GM12864 (cell line): ENCODE measurements at regions not wholly inside any gene's neighbourhood (a gene's known extent, or its start where the extent isn't known, plus 50 kb on each side); places are given as distances from the start of the nearest gene placed in this dataset.

ENCODE experiments used
- DNase-seq: peaks from one replicate; pipeline ENCODE4 v3.0.0-alpha.2; 2011; ENCODE audit warnings: low read depth
- H3K4me3 ChIP-seq: 2 replicates; pipeline ENCODE4 v1.5.1; 2011; ENCODE audit warnings: mild to moderate bottlenecking, low read depth, low read length, control low read depth
- CTCF ChIP-seq: IDR thresholded peaks from 2 replicates; pipeline ENCODE4 v1.5.1; 2011; ENCODE audit warnings: low read depth, mild to moderate bottlenecking, moderate library complexity, low read length, control low read depth, inconsistent platforms; ENCODE audit errors: missing control alignments

GRCh38 chr11:131309776-131310175 is 60.6 kb upstream of the NTM start:
- H3K4me3 ChIP-seq, result no peak overlapping the region
- no peak for TF ChIP-seq CTCF
- DNase-seq, result no peak

- no peak for TF ChIP-seq CTCF
- no peak overlapping the region for H3K4me3 ChIP-seq
- DNase-seq, result no peak
These were observed 58.5 kb upstream of the NTM start for GRCh38 chr11:131311776-131312514.
